ENCODE measurements at regions not wholly inside any gene's neighbourhood (a gene's known extent, or its start where the extent isn't known, plus 50 kb on each side); places are given as distances from the start of the nearest gene placed in this dataset.

DNA sequence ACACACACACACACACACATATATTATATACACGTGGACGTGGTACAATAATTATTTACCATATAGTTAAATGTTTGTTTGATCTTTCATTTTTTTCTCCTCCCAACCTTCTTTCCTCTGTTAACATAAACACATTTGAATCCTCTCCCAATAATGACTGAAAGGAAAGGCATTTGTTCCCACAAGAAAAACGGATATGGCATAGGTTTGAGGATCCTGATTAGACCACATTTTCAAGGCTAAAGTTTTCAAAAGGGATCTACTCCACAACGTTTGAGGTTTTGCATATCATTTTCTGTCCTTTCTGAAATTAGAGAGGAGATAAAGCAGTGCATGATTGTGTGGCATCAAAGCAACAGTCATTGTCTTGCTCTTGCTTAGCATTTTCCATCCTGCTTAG is 1883.4 kb downstream of the STIM2 start:
- Histone ChIP-seq H3K27me3 (no peaks in the 10 kb centered on the region), H3K4me3 (no peak overlapping the region), H3K27ac (replicated peaks in 1 of 4) (no peak overlapping the region), H3K36me3 (no peaks in the 10 kb centered on the region), H3K4me1 (no peaks in the 10 kb centered on the region), H3K9me3 (no peaks in the 10 kb centered on the region)
- intact Hi-C loops (cut with DNase I): no loop called here
- no peak for TF ChIP-seq POLR2A (IDR thresholded peaks at IDR 0.05; ENCODE audit: low read depth)
- TF ChIP-seq POLR2AphosphoS5 (IDR thresholded peaks at IDR 0.05): no peak
- no peak for TF ChIP-seq EP300 (IDR thresholded peaks at IDR 0.05)
- TF ChIP-seq, protein P1, sequence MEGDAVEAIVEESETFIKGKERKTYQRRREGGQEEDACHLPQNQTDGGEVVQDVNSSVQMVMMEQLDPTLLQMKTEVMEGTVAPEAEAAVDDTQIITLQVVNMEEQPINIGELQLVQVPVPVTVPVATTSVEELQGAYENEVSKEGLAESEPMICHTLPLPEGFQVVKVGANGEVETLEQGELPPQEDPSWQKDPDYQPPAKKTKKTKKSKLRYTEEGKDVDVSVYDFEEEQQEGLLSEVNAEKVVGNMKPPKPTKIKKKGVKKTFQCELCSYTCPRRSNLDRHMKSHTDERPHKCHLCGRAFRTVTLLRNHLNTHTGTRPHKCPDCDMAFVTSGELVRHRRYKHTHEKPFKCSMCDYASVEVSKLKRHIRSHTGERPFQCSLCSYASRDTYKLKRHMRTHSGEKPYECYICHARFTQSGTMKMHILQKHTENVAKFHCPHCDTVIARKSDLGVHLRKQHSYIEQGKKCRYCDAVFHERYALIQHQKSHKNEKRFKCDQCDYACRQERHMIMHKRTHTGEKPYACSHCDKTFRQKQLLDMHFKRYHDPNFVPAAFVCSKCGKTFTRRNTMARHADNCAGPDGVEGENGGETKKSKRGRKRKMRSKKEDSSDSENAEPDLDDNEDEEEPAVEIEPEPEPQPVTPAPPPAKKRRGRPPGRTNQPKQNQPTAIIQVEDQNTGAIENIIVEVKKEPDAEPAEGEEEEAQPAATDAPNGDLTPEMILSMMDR (IDR thresholded peaks at IDR 0.05): no peak
- 66% methylated on average over 4 of the region's 4 CpGs for WGBS
- no peak for DNase-seq (ENCODE audit: extremely low spot score)

DNA sequence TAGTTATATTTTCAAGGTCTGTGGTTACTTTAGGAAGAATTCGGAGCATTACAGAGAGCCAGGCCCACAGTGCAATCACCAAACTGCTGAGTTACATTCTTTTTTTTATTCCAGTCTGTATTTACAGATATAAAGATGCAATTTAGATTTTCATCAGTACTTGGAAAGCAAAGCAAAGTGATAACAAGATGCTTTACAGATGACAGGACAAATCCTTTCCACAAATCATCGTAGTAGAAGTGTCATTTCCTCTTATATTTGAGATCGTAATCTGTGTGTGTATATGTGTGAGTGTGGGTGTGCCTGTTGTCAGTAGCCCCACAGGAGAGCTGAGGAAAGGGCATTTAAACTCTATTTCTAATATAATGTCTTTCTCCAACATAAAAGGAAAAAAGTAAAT is 1893.7 kb downstream of the STIM2 start:
- Histone ChIP-seq H3K4me1 (no peaks in the 10 kb centered on the region), H3K36me3 (no peaks in the 10 kb centered on the region), H3K27me3 (no peaks in the 10 kb centered on the region), H3K27ac (replicated peaks in 1 of 4) (no peak overlapping the region), H3K9me3 (no peaks in the 10 kb centered on the region), H3K4me3 (no peak overlapping the region)
- 70% methylated on average over 3 of the region's 3 CpGs for WGBS
- no peak for DNase-seq (ENCODE audit: extremely low spot score)
- TF ChIP-seq, protein P1 (IDR thresholded peaks at IDR 0.05): no peak
- TF ChIP-seq POLR2AphosphoS5 (IDR thresholded peaks at IDR 0.05): no peak
- TF ChIP-seq POLR2A (IDR thresholded peaks at IDR 0.05; ENCODE audit: low read depth): no peak
- TF ChIP-seq EP300 (IDR thresholded peaks at IDR 0.05): no peak
- intact Hi-C loops (cut with DNase I): no loop called here

DNA sequence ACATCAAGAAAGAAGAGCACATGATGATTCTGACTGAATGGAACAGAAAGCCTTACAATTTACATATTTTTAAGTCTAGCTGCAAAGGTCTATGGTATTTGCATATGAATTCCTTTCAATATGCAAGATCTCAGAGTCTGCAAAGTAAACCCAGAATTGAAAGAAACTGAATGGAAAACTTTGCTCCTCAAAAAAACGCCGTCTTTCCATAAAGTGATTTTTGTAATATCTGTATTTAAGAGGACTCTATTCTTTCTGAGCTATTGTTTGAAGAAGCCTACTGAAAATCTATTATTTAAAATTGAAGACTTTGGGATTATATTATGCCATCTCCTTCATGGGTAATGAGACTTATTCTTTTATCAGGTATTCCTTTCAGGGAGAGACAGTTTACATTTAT is 1894.4 kb downstream of the STIM2 start:
- no peak overlapping the region for H3K27ac ChIP-seq (replicated peaks in 1 of 4)
- H3K4me1 ChIP-seq: no peaks in the 10 kb centered on the region
- intact Hi-C loops (cut with DNase I): no loop called here
- H3K9me3 ChIP-seq: no peaks in the 10 kb centered on the region
- 79% methylated on average over 2 of the region's 2 CpGs for WGBS
- no peak for DNase-seq (ENCODE audit: extremely low spot score)
- H3K27me3 ChIP-seq: no peaks in the 10 kb centered on the region
- no peaks in the 10 kb centered on the region for H3K36me3 ChIP-seq
- H3K4me3 ChIP-seq: no peak overlapping the region
- no peak for TF ChIP-seq EP300 (IDR thresholded peaks at IDR 0.05)
- no peak for TF ChIP-seq POLR2A (IDR thresholded peaks at IDR 0.05; ENCODE audit: low read depth)
- TF ChIP-seq, protein P1 (IDR thresholded peaks at IDR 0.05): no peak
- TF ChIP-seq POLR2AphosphoS5 (IDR thresholded peaks at IDR 0.05): no peak

DNA sequence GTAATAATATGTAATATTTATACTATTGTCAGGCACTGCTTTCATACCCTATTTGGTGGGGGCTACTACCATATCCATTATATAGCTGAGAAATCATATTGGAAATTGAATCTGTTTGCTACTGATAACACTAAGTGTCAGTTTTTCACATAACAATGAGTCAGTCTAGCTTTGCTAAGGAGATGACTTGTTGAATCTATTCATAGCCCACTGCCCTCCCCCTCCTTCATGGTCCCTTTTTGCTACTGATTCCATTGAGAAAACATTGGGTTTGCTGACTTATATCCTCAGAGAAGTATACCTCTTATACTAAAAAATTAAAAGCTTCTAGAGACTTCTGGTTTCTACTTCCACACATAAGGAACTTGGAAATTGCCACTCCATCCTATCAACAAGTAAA is 1898.4 kb downstream of the STIM2 start:
- intact Hi-C loops (cut with DNase I): no loop called here
- Histone ChIP-seq H3K27ac (replicated peaks in 1 of 4) (no peak overlapping the region), H3K9me3 (no peaks in the 10 kb centered on the region), H3K4me1 (no peaks in the 10 kb centered on the region), H3K27me3 (no peaks in the 10 kb centered on the region), H3K36me3 (no peaks in the 10 kb centered on the region), H3K4me3 (no peak overlapping the region)
- no peak for TF ChIP-seq EP300 (IDR thresholded peaks at IDR 0.05)
- no peak for TF ChIP-seq POLR2AphosphoS5 (IDR thresholded peaks at IDR 0.05)
- TF ChIP-seq POLR2A (IDR thresholded peaks at IDR 0.05; ENCODE audit: low read depth): no peak
- no peak for DNase-seq (ENCODE audit: extremely low spot score)

DNA sequence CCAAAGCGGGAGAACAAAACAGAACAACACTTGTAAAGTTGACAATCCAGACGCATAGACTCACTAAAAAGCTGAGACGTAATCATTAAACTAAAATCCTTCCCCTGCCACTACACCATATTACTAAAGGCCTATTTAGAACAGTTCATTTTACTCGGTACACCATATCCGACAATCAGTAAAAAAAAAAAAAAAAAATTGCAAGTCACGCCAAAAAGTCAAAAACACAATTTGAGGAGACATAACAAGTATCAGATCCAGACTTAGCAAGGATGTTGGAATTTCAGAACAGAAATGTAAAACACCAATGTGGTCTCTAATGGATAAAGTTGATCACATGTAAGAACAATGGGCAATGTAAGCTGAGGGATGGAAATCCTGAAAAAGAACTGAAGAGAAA is 1899.4 kb downstream of the STIM2 start:
- Histone ChIP-seq H3K27ac (replicated peaks in 1 of 4) (no peak overlapping the region), H3K4me1 (no peaks in the 10 kb centered on the region), H3K4me3 (no peak overlapping the region), H3K36me3 (no peaks in the 10 kb centered on the region), H3K27me3 (no peaks in the 10 kb centered on the region), H3K9me3 (no peaks in the 10 kb centered on the region)
- intact Hi-C loops (cut with DNase I): no loop called here
- WGBS: 97% methylated on average over 6 of the region's 6 CpGs
- no peak for DNase-seq (ENCODE audit: extremely low spot score)
- TF ChIP-seq EP300 (IDR thresholded peaks at IDR 0.05) (no peak), POLR2A (IDR thresholded peaks at IDR 0.05; ENCODE audit: low read depth) (no peak), POLR2AphosphoS5 (IDR thresholded peaks at IDR 0.05) (no peak)
- TF ChIP-seq, protein P1 (IDR thresholded peaks at IDR 0.05): no peak

Measured in esophagus muscularis mucosa (tissue), 4 donors.